ENCODE measurements at regions not wholly inside any gene's neighbourhood (a gene's known extent, or its start where the extent isn't known, plus 50 kb on each side); places are given as distances from the start of the nearest gene placed in this dataset.

DNA sequence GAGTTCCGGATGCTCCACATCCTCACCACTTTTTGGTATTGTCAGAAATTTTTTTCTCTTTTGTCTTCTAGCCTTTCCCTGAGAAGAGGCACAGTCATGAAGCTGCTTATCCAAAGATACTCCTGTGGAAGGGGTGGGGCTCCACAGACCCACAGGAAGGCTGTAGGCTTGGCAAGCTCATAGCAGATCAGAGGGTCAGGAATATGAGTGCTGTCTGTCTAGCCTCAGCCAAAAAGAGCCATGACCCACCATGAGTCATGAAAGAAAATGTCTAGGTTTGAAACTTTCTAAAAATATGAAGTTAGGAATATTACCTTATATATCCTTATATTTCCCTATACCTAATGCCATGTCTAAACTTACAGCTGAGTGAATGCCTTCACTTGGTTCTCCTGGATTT is 118.2 kb upstream of the THBS1 start:
- ATAC-seq = no peak
- no peak for TF ChIP-seq ZFP30 (CRISPR knock-in tag; IDR thresholded peaks at IDR 0.05)
- no peak for TF ChIP-seq ESRRG (CRISPR knock-in tag; IDR thresholded peaks at IDR 0.05)
- TF ChIP-seq, protein P1, sequence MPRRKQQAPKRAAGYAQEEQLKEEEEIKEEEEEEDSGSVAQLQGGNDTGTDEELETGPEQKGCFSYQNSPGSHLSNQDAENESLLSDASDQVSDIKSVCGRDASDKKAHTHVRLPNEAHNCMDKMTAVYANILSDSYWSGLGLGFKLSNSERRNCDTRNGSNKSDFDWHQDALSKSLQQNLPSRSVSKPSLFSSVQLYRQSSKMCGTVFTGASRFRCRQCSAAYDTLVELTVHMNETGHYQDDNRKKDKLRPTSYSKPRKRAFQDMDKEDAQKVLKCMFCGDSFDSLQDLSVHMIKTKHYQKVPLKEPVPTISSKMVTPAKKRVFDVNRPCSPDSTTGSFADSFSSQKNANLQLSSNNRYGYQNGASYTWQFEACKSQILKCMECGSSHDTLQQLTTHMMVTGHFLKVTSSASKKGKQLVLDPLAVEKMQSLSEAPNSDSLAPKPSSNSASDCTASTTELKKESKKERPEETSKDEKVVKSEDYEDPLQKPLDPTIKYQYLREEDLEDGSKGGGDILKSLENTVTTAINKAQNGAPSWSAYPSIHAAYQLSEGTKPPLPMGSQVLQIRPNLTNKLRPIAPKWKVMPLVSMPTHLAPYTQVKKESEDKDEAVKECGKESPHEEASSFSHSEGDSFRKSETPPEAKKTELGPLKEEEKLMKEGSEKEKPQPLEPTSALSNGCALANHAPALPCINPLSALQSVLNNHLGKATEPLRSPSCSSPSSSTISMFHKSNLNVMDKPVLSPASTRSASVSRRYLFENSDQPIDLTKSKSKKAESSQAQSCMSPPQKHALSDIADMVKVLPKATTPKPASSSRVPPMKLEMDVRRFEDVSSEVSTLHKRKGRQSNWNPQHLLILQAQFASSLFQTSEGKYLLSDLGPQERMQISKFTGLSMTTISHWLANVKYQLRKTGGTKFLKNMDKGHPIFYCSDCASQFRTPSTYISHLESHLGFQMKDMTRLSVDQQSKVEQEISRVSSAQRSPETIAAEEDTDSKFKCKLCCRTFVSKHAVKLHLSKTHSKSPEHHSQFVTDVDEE (CRISPR knock-in tag; IDR thresholded peaks at IDR 0.05) = no peak
- TF ChIP-seq ZFP3 (CRISPR knock-in tag; IDR thresholded peaks at IDR 0.05) = no peak
- TF ChIP-seq, protein P2, sequence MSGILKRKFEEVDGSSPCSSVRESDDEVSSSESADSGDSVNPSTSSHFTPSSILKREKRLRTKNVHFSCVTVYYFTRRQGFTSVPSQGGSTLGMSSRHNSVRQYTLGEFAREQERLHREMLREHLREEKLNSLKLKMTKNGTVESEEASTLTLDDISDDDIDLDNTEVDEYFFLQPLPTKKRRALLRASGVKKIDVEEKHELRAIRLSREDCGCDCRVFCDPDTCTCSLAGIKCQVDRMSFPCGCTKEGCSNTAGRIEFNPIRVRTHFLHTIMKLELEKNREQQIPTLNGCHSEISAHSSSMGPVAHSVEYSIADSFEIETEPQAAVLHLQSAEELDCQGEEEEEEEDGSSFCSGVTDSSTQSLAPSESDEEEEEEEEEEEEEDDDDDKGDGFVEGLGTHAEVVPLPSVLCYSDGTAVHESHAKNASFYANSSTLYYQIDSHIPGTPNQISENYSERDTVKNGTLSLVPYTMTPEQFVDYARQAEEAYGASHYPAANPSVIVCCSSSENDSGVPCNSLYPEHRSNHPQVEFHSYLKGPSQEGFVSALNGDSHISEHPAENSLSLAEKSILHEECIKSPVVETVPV (CRISPR knock-in tag; IDR thresholded peaks at IDR 0.05) = no peak
- no peak for TF ChIP-seq PPARA (CRISPR knock-in tag; IDR thresholded peaks at IDR 0.05; ENCODE audit: borderline replicate concordance)
- TF ChIP-seq ZNF8 (CRISPR knock-in tag; IDR thresholded peaks at IDR 0.05) = no peak
- TF ChIP-seq ZNF565 (CRISPR knock-in tag; conservative IDR thresholded peaks at IDR 0.05; ENCODE audit: low read depth) = no peak
- TF ChIP-seq OSR1 (CRISPR knock-in tag; IDR thresholded peaks at IDR 0.05) = no peak
- TF ChIP-seq GLIS3 (CRISPR knock-in tag; IDR thresholded peaks at IDR 0.05) = no peak

DNA sequence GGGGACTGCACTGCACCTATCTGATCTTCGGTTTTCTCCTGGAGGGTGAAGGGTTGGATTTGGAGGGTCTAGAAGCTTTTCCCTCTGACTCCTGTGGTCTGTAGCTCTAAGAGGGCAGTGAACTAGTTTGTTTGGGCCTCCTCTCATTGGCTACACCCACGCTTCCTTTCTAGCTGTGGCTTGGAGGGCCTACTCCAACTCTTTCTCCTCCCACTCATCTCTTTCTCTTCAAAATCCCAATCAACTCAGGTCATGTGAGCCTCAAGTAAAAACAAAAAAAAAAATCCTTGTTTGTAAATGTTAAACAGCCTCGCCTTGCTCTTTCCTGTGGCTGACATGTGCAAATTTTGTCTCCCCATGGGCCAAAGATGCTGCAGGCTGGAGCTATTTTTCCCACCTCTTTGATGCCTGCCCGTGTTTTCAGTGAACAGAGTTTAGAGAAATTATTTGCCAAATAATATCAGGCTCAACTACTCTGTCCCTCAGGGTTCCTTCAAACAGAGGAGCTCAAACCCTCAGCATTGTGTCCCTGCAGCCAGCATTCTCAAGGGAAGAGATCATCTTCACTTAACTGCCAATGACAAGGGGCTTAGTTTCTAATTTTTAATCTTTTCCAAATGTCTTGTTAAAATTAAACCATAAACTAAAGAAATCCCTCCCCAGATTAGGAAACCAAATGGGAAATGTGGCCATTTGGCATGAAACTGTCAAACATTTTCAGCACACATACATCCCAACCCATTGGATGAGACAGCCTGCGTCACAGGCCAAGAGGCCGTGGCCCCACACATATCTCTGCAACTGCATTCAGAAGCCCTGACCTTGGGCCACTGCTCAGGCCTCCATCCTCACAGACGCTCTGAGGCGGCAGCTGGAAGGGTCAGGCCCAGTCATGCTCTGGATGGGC is 114.8 kb upstream of the THBS1 start:
- TF ChIP-seq PPARA (CRISPR knock-in tag; IDR thresholded peaks at IDR 0.05; ENCODE audit: borderline replicate concordance) = no peak
- TF ChIP-seq, protein P3, sequence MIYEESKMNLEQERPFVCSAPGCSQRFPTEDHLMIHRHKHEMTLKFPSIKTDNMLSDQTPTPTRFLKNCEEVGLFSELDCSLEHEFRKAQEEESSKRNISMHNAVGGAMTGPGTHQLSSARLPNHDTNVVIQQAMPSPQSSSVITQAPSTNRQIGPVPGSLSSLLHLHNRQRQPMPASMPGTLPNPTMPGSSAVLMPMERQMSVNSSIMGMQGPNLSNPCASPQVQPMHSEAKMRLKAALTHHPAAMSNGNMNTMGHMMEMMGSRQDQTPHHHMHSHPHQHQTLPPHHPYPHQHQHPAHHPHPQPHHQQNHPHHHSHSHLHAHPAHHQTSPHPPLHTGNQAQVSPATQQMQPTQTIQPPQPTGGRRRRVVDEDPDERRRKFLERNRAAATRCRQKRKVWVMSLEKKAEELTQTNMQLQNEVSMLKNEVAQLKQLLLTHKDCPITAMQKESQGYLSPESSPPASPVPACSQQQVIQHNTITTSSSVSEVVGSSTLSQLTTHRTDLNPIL (CRISPR knock-in tag; IDR thresholded peaks at IDR 0.05; ENCODE audit: low read depth) = no peak
- TF ChIP-seq ZFP3 (CRISPR knock-in tag; IDR thresholded peaks at IDR 0.05) = no peak
- TF ChIP-seq, protein P1 (CRISPR knock-in tag; IDR thresholded peaks at IDR 0.05) = no peak
- no peak for TF ChIP-seq GLIS3 (CRISPR knock-in tag; IDR thresholded peaks at IDR 0.05)
- no peak for TF ChIP-seq ZNF8 (CRISPR knock-in tag; IDR thresholded peaks at IDR 0.05)
- TF ChIP-seq, protein P2 (CRISPR knock-in tag; IDR thresholded peaks at IDR 0.05) = no peak
- no peak for TF ChIP-seq ZNF565 (CRISPR knock-in tag; conservative IDR thresholded peaks at IDR 0.05; ENCODE audit: low read depth)
- TF ChIP-seq ESRRG (CRISPR knock-in tag; IDR thresholded peaks at IDR 0.05) = no peak
- no peak for ATAC-seq

DNA sequence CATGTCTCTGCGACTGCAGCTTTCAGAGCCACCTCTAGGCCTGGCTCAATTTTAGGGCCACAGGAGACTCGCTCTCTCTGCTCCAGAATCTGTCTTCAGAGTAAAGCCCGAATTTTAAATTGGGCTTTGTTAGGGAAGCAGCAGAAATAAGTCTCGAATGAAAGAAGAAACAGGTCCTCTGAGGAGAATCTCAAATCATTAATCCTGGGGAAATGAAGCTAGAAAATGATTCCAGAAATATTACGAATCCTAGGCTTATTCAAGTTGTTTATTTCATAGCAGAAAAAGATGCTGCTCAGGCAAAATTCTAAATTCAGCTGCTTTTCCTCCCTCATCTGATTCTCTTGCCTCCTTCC is 114.2 kb upstream of the THBS1 start:
- no peak for TF ChIP-seq CSDC2 (CRISPR knock-in tag; IDR thresholded peaks at IDR 0.05)
- TF ChIP-seq ZFP30 (CRISPR knock-in tag; IDR thresholded peaks at IDR 0.05) = no peak
- ATAC-seq = no peak

DNA sequence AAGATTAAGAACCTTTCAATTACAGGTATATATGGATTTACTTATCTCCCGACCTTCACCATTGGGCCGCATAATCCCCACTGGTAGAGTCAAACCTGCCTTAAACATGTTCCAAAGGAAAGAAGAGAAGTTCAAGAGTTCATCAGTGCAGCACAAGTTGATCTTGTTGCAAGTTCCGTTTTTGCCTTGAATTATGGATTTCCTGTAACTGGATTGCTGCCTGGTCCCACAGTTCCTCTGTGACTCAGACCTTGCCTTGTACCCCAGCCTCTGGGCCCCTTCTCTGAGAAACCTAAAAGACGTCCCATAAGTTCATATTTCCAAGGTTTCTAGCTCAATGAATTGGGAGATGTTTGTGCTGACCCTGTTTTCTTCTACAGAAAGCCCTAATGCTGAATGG is 112.5 kb upstream of the THBS1 start:
- ATAC-seq = no peak
- TF ChIP-seq PPARA (CRISPR knock-in tag; IDR thresholded peaks at IDR 0.05; ENCODE audit: borderline replicate concordance) = no peak
- no peak for TF ChIP-seq ARNTL (CRISPR knock-in tag; IDR thresholded peaks at IDR 0.05; ENCODE audit: borderline replicate concordance, low read depth)
- TF ChIP-seq, protein P4, sequence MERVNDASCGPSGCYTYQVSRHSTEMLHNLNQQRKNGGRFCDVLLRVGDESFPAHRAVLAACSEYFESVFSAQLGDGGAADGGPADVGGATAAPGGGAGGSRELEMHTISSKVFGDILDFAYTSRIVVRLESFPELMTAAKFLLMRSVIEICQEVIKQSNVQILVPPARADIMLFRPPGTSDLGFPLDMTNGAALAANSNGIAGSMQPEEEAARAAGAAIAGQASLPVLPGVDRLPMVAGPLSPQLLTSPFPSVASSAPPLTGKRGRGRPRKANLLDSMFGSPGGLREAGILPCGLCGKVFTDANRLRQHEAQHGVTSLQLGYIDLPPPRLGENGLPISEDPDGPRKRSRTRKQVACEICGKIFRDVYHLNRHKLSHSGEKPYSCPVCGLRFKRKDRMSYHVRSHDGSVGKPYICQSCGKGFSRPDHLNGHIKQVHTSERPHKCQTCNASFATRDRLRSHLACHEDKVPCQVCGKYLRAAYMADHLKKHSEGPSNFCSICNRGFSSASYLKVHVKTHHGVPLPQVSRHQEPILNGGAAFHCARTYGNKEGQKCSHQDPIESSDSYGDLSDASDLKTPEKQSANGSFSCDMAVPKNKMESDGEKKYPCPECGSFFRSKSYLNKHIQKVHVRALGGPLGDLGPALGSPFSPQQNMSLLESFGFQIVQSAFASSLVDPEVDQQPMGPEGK (CRISPR knock-in tag; IDR thresholded peaks at IDR 0.05; ENCODE audit: borderline replicate concordance) = no peak
- TF ChIP-seq OSR1 (CRISPR knock-in tag; IDR thresholded peaks at IDR 0.05) = no peak
- TF ChIP-seq RARB (CRISPR knock-in tag; IDR thresholded peaks at IDR 0.05) = no peak
- TF ChIP-seq ZFP30 (CRISPR knock-in tag; IDR thresholded peaks at IDR 0.05) = no peak
- TF ChIP-seq ZNF70 (CRISPR knock-in tag; IDR thresholded peaks at IDR 0.05) = no peak
- TF ChIP-seq TCF4 (CRISPR knock-in tag; IDR thresholded peaks at IDR 0.05; ENCODE audit: borderline replicate concordance) = no peak
- no peak for TF ChIP-seq ZFP3 (CRISPR knock-in tag; IDR thresholded peaks at IDR 0.05)
- TF ChIP-seq, protein P5, sequence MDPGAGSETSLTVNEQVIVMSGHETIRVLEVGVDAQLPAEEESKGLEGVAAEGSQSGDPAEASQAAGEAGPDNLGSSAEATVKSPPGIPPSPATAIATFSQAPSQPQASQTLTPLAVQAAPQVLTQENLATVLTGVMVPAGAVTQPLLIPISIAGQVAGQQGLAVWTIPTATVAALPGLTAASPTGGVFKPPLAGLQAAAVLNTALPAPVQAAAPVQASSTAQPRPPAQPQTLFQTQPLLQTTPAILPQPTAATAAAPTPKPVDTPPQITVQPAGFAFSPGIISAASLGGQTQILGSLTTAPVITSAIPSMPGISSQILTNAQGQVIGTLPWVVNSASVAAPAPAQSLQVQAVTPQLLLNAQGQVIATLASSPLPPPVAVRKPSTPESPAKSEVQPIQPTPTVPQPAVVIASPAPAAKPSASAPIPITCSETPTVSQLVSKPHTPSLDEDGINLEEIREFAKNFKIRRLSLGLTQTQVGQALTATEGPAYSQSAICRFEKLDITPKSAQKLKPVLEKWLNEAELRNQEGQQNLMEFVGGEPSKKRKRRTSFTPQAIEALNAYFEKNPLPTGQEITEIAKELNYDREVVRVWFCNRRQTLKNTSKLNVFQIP (CRISPR knock-in tag; IDR thresholded peaks at IDR 0.05; ENCODE audit: borderline replicate concordance, low read depth) = no peak
- no peak for TF ChIP-seq ZNF565 (CRISPR knock-in tag; conservative IDR thresholded peaks at IDR 0.05; ENCODE audit: low read depth)
- TF ChIP-seq ESRRG (CRISPR knock-in tag; IDR thresholded peaks at IDR 0.05) = no peak
- no peak for TF ChIP-seq BACH2 (CRISPR knock-in tag; IDR thresholded peaks at IDR 0.05; ENCODE audit: borderline replicate concordance)
